ENCODE measurements at regions not wholly inside any gene's neighbourhood (a gene's known extent, or its start where the extent isn't known, plus 50 kb on each side); places are given as distances from the start of the nearest gene placed in this dataset.

- DNase-seq, result no peak
Observed at GRCh38 chr1:82297139-82297896, 496.6 kb downstream of the ADGRL2 start.

- no peak for DNase-seq
Observed at GRCh38 chr1:82287556-82287955, 486.8 kb downstream of the ADGRL2 start.

GRCh38 chr1:82284213-82284612 lies 483.5 kb downstream of the ADGRL2 start:
- DNase-seq, result no peak

GRCh38 chr1:82279241-82279640 lies 478.5 kb downstream of the ADGRL2 start:
- no peak for DNase-seq

- DNase-seq, result no peak
Observed at GRCh38 chr1:82273816-82274215, 473.1 kb downstream of the ADGRL2 start.

GRCh38 chr1:82269431-82269830 lies 468.7 kb downstream of the ADGRL2 start:
- no peak for DNase-seq

GRCh38 chr1:82268826-82269225 lies 468.1 kb downstream of the ADGRL2 start:
- no peak for DNase-seq

GRCh38 chr1:82266351-82266750 lies 465.6 kb downstream of the ADGRL2 start:
- DNase-seq, result no peak

GRCh38 chr1:82265436-82265835 lies 464.7 kb downstream of the ADGRL2 start:
- no peak for DNase-seq

GRCh38 chr1:82264802-82265201 lies 464.1 kb downstream of the ADGRL2 start:
- no peak for DNase-seq

GRCh38 chr1:82263396-82263795 lies 462.7 kb downstream of the ADGRL2 start:
- DNase-seq, result no peak

GRCh38 chr1:82260666-82261065 lies 459.9 kb downstream of the ADGRL2 start:
- no peak for DNase-seq

GRCh38 chr1:82260051-82260450 lies 459.3 kb downstream of the ADGRL2 start:
- DNase-seq, result no peak

GRCh38 chr1:82258887-82259286 lies 458.2 kb downstream of the ADGRL2 start:
- no peak for DNase-seq

- DNase-seq, result no peak
Observed at GRCh38 chr1:82246050-82246449, 445.3 kb downstream of the ADGRL2 start.

- DNase-seq, result no peak
Observed at GRCh38 chr1:82245345-82246014, 444.7 kb downstream of the ADGRL2 start.

- no peak for DNase-seq
Observed at GRCh38 chr1:82240571-82240970, 439.8 kb downstream of the ADGRL2 start.

GRCh38 chr1:82230667-82231066 lies 429.9 kb downstream of the ADGRL2 start:
- no peak for DNase-seq

- no peak for DNase-seq
Observed at GRCh38 chr1:82227306-82228095, 426.8 kb downstream of the ADGRL2 start.

GRCh38 chr1:82226186-82226505 lies 425.4 kb downstream of the ADGRL2 start:
- DNase-seq, result no peak

GRCh38 chr1:82225421-82226185 lies 424.9 kb downstream of the ADGRL2 start:
- DNase-seq, result no peak

GRCh38 chr1:82223091-82223490 lies 422.4 kb downstream of the ADGRL2 start:
- DNase-seq, result no peak

GRCh38 chr1:82221721-82222120 lies 421.0 kb downstream of the ADGRL2 start:
- DNase-seq, result no peak
